ENCODE measurements at regions not wholly inside any gene's neighbourhood (a gene's known extent, or its start where the extent isn't known, plus 50 kb on each side); places are given as distances from the start of the nearest gene placed in this dataset.

- Histone ChIP-seq H3K4me3 (no peak overlapping the region), H3K36me3 (ENCODE audit: control insufficient read depth in 2 of 2, insufficient read depth in 2 of 2, low read length in 1 of 2) (no peaks in the 10 kb centered on the region), H3K27me3 (replicated peaks in 1 of 2; ENCODE audit: control insufficient read depth in 2 of 2, insufficient read depth in 2 of 2, low read length in 1 of 2) (no peaks in the 10 kb centered on the region), H3K9ac (ENCODE audit: control insufficient read depth, insufficient read depth, low read length) (no peak overlapping the region), H3K9me3 (replicated peaks; ENCODE audit: control insufficient read depth, insufficient read depth, low read length) (no peaks in the 10 kb centered on the region; the same call in 2 of the 3 replicates), H3K27ac (ENCODE audit: control insufficient read depth, insufficient read depth) (no peak overlapping the region), H3K4me1 (ENCODE audit: control insufficient read depth, insufficient read depth, low read length) (no peaks in the 10 kb centered on the region), H3K4me2 (ENCODE audit: control insufficient read depth, insufficient read depth) (no peak overlapping the region), H2AFZ (ENCODE audit: control insufficient read depth, low read depth, low read length) (no peak overlapping the region), H3K79me2 (ENCODE audit: control insufficient read depth, insufficient read depth, low read length) (no peaks in the 10 kb centered on the region), H4K20me1 (ENCODE audit: control insufficient read depth, insufficient read depth) (no peaks in the 10 kb centered on the region)
- BruUV-seq (replicated peaks), result no TSS peak
- ATAC-seq (no peak), FAIRE-seq (no peak), DNase-seq (ENCODE audit: low read depth, low spot score) (no peak)
- SMC1A ChIA-PET (ENCODE audit: uncharacterized antibody, unreplicated experiment), result no interaction called here
- RAD21 ChIA-PET (ENCODE audit: unreplicated experiment), result no interaction called here
- TF ChIP-seq NFXL1 (IDR thresholded peaks at IDR 0.05; ENCODE audit: borderline replicate concordance) (no peak), SPI1 (IDR thresholded peaks at IDR 0.05; ENCODE audit: borderline replicate concordance, insufficient read depth, low read depth, low read length) (no peak), LARP7 (IDR thresholded peaks at IDR 0.05) (no peak), PAX8 (IDR thresholded peaks at IDR 0.05) (no peak)
- TF ChIP-seq, protein P1, sequence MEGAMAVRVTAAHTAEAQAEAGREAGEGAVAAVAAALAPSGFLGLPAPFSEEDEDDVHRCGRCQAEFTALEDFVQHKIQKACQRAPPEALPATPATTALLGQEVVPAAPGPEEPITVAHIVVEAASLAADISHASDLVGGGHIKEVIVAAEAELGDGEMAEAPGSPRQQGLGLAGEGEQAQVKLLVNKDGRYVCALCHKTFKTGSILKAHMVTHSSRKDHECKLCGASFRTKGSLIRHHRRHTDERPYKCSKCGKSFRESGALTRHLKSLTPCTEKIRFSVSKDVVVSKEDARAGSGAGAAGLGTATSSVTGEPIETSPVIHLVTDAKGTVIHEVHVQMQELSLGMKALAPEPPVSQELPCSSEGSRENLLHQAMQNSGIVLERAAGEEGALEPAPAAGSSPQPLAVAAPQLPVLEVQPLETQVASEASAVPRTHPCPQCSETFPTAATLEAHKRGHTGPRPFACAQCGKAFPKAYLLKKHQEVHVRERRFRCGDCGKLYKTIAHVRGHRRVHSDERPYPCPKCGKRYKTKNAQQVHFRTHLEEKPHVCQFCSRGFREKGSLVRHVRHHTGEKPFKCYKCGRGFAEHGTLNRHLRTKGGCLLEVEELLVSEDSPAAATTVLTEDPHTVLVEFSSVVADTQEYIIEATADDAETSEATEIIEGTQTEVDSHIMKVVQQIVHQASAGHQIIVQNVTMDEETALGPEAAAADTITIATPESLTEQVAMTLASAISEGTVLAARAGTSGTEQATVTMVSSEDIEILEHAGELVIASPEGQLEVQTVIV (IDR thresholded peaks at IDR 0.05; ENCODE audit: borderline replicate concordance, partially characterized antibody), result no peak
- POLR2A ChIA-PET, result no interaction called here
- CTCF ChIA-PET, result no interaction called here
- in situ Hi-C loops (cut with MboI) (no loop called here), intact Hi-C loops (cut with micrococcal nuclease; ENCODE audit: unreplicated experiment) (no loop called here)
- 16% methylated on average over 4 of the region's 4 CpGs for WGBS (ENCODE audit: insufficient coverage, insufficient replicate concordance, low lambda C conversion rate, missing lambda C conversion rate)
Observed at GRCh38 chr12:23169012-23169695, 544.2 kb downstream of the ETNK1 start.

DNA sequence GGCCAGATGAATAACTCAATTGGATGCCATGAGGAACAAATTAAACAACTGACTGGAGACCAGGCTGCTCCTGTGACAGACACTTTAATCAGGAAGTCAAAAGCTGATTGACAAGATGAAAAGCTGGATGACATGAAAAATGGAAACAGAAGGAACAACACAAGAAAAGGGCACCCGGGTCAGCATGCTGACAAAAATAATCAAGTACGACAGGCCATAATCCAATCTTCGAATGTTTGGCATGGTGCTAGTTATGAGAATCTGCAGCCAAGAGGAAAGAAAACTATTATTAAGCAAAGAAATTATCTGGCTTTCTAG lies 544.7 kb downstream of the ETNK1 start:
- no TSS peak for BruUV-seq (replicated peaks)
- 40% methylated on average over 3 of the region's 3 CpGs for WGBS (ENCODE audit: insufficient coverage, insufficient replicate concordance, low lambda C conversion rate, missing lambda C conversion rate)
- FAIRE-seq, result no peak
- TF ChIP-seq ZNF217 (IDR thresholded peaks at IDR 0.05) (no peak), WRNIP1 (IDR thresholded peaks at IDR 0.05; ENCODE audit: borderline replicate concordance, low read depth, low read length) (no peak), NRF1 (conservative IDR thresholded peaks at IDR 0.05; ENCODE audit: low read depth, low read length) (no peak), ZBED1 (IDR thresholded peaks at IDR 0.05; ENCODE audit: borderline replicate concordance) (no peak), FOS (IDR thresholded peaks at IDR 0.05; ENCODE audit: borderline replicate concordance, extremely low read depth, insufficient read length) (no peak), MTA3 (IDR thresholded peaks at IDR 0.05; ENCODE audit: borderline replicate concordance, low read length) (no peak), RUNX3 (IDR thresholded peaks at IDR 0.05; ENCODE audit: low read length) (no peak), SMC3 (IDR thresholded peaks at IDR 0.05; ENCODE audit: borderline replicate concordance, low read length) (no peak)
- TF ChIP-seq, protein P2, sequence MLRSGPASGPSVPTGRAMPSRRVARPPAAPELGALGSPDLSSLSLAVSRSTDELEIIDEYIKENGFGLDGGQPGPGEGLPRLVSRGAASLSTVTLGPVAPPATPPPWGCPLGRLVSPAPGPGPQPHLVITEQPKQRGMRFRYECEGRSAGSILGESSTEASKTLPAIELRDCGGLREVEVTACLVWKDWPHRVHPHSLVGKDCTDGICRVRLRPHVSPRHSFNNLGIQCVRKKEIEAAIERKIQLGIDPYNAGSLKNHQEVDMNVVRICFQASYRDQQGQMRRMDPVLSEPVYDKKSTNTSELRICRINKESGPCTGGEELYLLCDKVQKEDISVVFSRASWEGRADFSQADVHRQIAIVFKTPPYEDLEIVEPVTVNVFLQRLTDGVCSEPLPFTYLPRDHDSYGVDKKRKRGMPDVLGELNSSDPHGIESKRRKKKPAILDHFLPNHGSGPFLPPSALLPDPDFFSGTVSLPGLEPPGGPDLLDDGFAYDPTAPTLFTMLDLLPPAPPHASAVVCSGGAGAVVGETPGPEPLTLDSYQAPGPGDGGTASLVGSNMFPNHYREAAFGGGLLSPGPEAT (IDR thresholded peaks at IDR 0.05; ENCODE audit: low read depth), result no peak

More for the DNA sequence above, 544.7 kb downstream of the ETNK1 start:
- DNase-seq (ENCODE audit: low read depth, low spot score) (no peak), ATAC-seq (no peak)
- intact Hi-C loops (cut with micrococcal nuclease; ENCODE audit: unreplicated experiment) (no loop called here), in situ Hi-C loops (cut with MboI) (no loop called here)
- no peak overlapping the region for H3K4me2 ChIP-seq (ENCODE audit: control insufficient read depth, insufficient read depth)
- no peak overlapping the region for H3K9ac ChIP-seq (ENCODE audit: control insufficient read depth, insufficient read depth, low read length)
- H3K4me1 ChIP-seq (ENCODE audit: control insufficient read depth, insufficient read depth, low read length), result no peaks in the 10 kb centered on the region
- no peak overlapping the region for H2AFZ ChIP-seq (ENCODE audit: control insufficient read depth, low read depth, low read length)
- H3K27me3 ChIP-seq (replicated peaks in 1 of 2; ENCODE audit: control insufficient read depth in 2 of 2, insufficient read depth in 2 of 2, low read length in 1 of 2), result no peaks in the 10 kb centered on the region
- POLR2A ChIA-PET, result no interaction called here
- H3K36me3 ChIP-seq (ENCODE audit: control insufficient read depth in 2 of 2, insufficient read depth in 2 of 2, low read length in 1 of 2), result no peaks in the 10 kb centered on the region
- H3K79me2 ChIP-seq (ENCODE audit: control insufficient read depth, insufficient read depth, low read length), result no peaks in the 10 kb centered on the region
- CTCF ChIA-PET, result no interaction called here
- H3K4me3 ChIP-seq, result no peak overlapping the region
- SMC1A ChIA-PET (ENCODE audit: uncharacterized antibody, unreplicated experiment), result no interaction called here
- H3K9me3 ChIP-seq (replicated peaks; ENCODE audit: control insufficient read depth, insufficient read depth, low read length), result no peaks in the 10 kb centered on the region; the same call in 2 of the 3 replicates
- no peaks in the 10 kb centered on the region for H4K20me1 ChIP-seq (ENCODE audit: control insufficient read depth, insufficient read depth)
- H3K27ac ChIP-seq (ENCODE audit: control insufficient read depth, insufficient read depth), result no peak overlapping the region
- RAD21 ChIA-PET (ENCODE audit: unreplicated experiment), result no interaction called here
